Smooth muscle cell (in vitro differentiated cells): ENCODE measurements at regions not wholly inside any gene's neighbourhood (a gene's known extent, or its start where the extent isn't known, plus 50 kb on each side); places are given as distances from the start of the nearest gene placed in this dataset.

Experiments
- DNase-seq: peaks from one replicate; lab custom pipeline; 2025; ENCODE audit not compliant: unreplicated experiment; lab: John Stamatoyannopoulos, UW
- H2AFZ ChIP-seq: fragments of 200-600 bp; sonication (generic); 2 replicates; pipeline ENCODE4 v1.6.0; 2016; ENCODE audit warnings: antibody characterized with exemption, low read depth, mild to moderate bottlenecking
- H3F3A ChIP-seq: fragments of 200-600 bp; sonication (generic); 2 replicates; pipeline ENCODE4 v1.6.0; 2017; ENCODE audit warnings: antibody characterized with exemption, low read depth
- H3K27ac ChIP-seq: fragments of 200-600 bp; sonication (generic); 2 replicates; pipeline ENCODE4 v1.5.1; 2016; ENCODE audit warnings: low read depth, mild to moderate bottlenecking
- H3K27me3 ChIP-seq: fragments of 200-600 bp; sonication (generic); 2 replicates; pipeline ENCODE4 v1.6.1; 2016; ENCODE audit warnings: low read depth, mild to moderate bottlenecking
- H3K36me3 ChIP-seq: fragments of 200-600 bp; sonication (generic); 2 replicates; pipeline ENCODE4 v1.5.1; 2016; ENCODE audit warnings: low read depth
- H3K4me1 ChIP-seq: fragments of 200-600 bp; sonication (generic); 2 replicates; pipeline ENCODE4 v1.5.1; 2016; ENCODE audit warnings: low read depth
- H3K4me2 ChIP-seq: fragments of 200-600 bp; sonication (generic); 2 replicates; pipeline ENCODE4 v1.6.0; 2016; ENCODE audit warnings: mild to moderate bottlenecking
- H3K4me3 ChIP-seq: fragments of 200-600 bp; sonication (generic); 2 replicates; pipeline ENCODE4 v1.5.1; 2016; ENCODE audit warnings: mild to moderate bottlenecking
- H3K79me2 ChIP-seq: fragments of 200-600 bp; sonication (generic); 2 replicates; pipeline ENCODE4 v1.6.0; 2016; ENCODE audit warnings: low read depth, mild to moderate bottlenecking
- H3K9ac ChIP-seq: fragments of 200-600 bp; sonication (generic); 2 replicates; pipeline ENCODE4 v1.6.0; 2016; ENCODE audit warnings: low read depth
- H3K9me3 ChIP-seq: fragments of 200-600 bp; sonication (generic); replicated peaks from 2 replicates; pipeline ENCODE4 v1.5.1; 2016; ENCODE audit warnings: low read depth
- H4K20me1 ChIP-seq: fragments of 200-600 bp; sonication (generic); 2 replicates; pipeline ENCODE4 v1.6.0; 2016; ENCODE audit warnings: low read depth
- CTCF ChIP-seq: fragments of 200-600 bp; sonication (generic); IDR thresholded peaks from 2 replicates; pipeline ENCODE4 v1.5.1; 2017; ENCODE audit warnings: borderline replicate concordance, mild to moderate bottlenecking, antibody characterized with exemption; ENCODE audit not compliant: insufficient read depth, poor library complexity, severe bottlenecking
- WGBS: methylation state at CpG from one replicate; pipeline ENCODE4 v1.1.7; 2016; ENCODE audit warnings: low lambda C conversion rate; 5-methylcytosine and 5-hydroxymethylcytosine counted together

- Histone ChIP-seq H3K4me2 (peak overlapping the region; percentile 63), H3K27ac (no peak overlapping the region)
Measured at GRCh38 chr19:30690935-30691818, 319.0 kb downstream of the ZNF536 start.

GRCh38 chr19:30690525-30690924 is 318.3 kb downstream of the ZNF536 start:
- WGBS = 93% methylated on average over 4 of the region's 4 CpGs

More at GRCh38 chr19:30690935-30691818, 319.0 kb downstream of the ZNF536 start:
- no peaks in the 10 kb centered on the region for H4K20me1 ChIP-seq
- H3K4me1 ChIP-seq = no peaks in the 10 kb centered on the region
- peak overlapping the region; percentile 58 for H2AFZ ChIP-seq
- DNase-seq = no peak
- H3K9ac ChIP-seq = no peak overlapping the region
- H3K36me3 ChIP-seq = no peaks in the 10 kb centered on the region
- no peaks in the 10 kb centered on the region for H3K79me2 ChIP-seq
- 24% methylated on average over 22 of the region's 22 CpGs for WGBS
- no peak overlapping the region for H3K4me3 ChIP-seq
- no peak for TF ChIP-seq CTCF
- H3K27me3 ChIP-seq = no peaks in the 10 kb centered on the region
- H3F3A ChIP-seq = no peaks in the 10 kb centered on the region
- H3K9me3 ChIP-seq = no peaks in the 10 kb centered on the region

GRCh38 chr19:30689474-30689873 is 317.3 kb downstream of the ZNF536 start:
- H3K79me2 ChIP-seq = no peaks in the 10 kb centered on the region
- no peak overlapping the region for H3K27ac ChIP-seq
- no peaks in the 10 kb centered on the region for H3K36me3 ChIP-seq
- H3K4me2 ChIP-seq = no peak overlapping the region
- H3K4me1 ChIP-seq = no peaks in the 10 kb centered on the region
- no peaks in the 10 kb centered on the region for H4K20me1 ChIP-seq
- H3K9me3 ChIP-seq = no peaks in the 10 kb centered on the region
- no peak for TF ChIP-seq CTCF
- WGBS = 71% methylated on average over 4 of the region's 4 CpGs
- no peak overlapping the region for H3K9ac ChIP-seq
- no peak overlapping the region for H3K4me3 ChIP-seq
- no peaks in the 10 kb centered on the region for H3F3A ChIP-seq
- H2AFZ ChIP-seq = no peak overlapping the region
- H3K27me3 ChIP-seq = no peaks in the 10 kb centered on the region
- no peak for DNase-seq

More at GRCh38 chr19:30690525-30690924, 318.3 kb downstream of the ZNF536 start:
- no peaks in the 10 kb centered on the region for H4K20me1 ChIP-seq
- H3K4me1 ChIP-seq = no peaks in the 10 kb centered on the region
- no peak for TF ChIP-seq CTCF
- peak overlapping the region; percentile 63 for H3K4me2 ChIP-seq
- H3K27ac ChIP-seq = no peak overlapping the region
- H3K4me3 ChIP-seq = no peak overlapping the region
- H3K79me2 ChIP-seq = no peaks in the 10 kb centered on the region
- no peak for DNase-seq
- no peaks in the 10 kb centered on the region for H3F3A ChIP-seq
- H3K36me3 ChIP-seq = no peaks in the 10 kb centered on the region
- H3K27me3 ChIP-seq = no peaks in the 10 kb centered on the region
- no peak overlapping the region for H3K9ac ChIP-seq
- H3K9me3 ChIP-seq = no peaks in the 10 kb centered on the region
- no peak overlapping the region for H2AFZ ChIP-seq

- no peaks in the 10 kb centered on the region for H3K4me1 ChIP-seq
- H3K4me2 ChIP-seq = no peak overlapping the region
- no peak overlapping the region for H3K27ac ChIP-seq
- H3K79me2 ChIP-seq = no peaks in the 10 kb centered on the region
- DNase-seq = no peak
- no peak overlapping the region for H3K9ac ChIP-seq
- H3K36me3 ChIP-seq = no peaks in the 10 kb centered on the region
- 97% methylated on average over 5 of the region's 5 CpGs for WGBS
- no peaks in the 10 kb centered on the region for H3F3A ChIP-seq
- no peak overlapping the region for H2AFZ ChIP-seq
- no peak for TF ChIP-seq CTCF
- H3K27me3 ChIP-seq = no peaks in the 10 kb centered on the region
- no peaks in the 10 kb centered on the region for H3K9me3 ChIP-seq
- no peak overlapping the region for H3K4me3 ChIP-seq
- no peaks in the 10 kb centered on the region for H4K20me1 ChIP-seq
Measured at GRCh38 chr19:30688696-30689095, 316.5 kb downstream of the ZNF536 start.
